Smooth muscle cell of the brain vasculature (primary cell): ENCODE measurements at regions not wholly inside any gene's neighbourhood (a gene's known extent, or its start where the extent isn't known, plus 50 kb on each side); places are given as distances from the start of the nearest gene placed in this dataset.

Experiments
- DNase-seq: peaks from one replicate; pipeline ENCODE4 v3.0.0-alpha.2; 2012; ENCODE audit warnings: low read depth, low spot score

DNA sequence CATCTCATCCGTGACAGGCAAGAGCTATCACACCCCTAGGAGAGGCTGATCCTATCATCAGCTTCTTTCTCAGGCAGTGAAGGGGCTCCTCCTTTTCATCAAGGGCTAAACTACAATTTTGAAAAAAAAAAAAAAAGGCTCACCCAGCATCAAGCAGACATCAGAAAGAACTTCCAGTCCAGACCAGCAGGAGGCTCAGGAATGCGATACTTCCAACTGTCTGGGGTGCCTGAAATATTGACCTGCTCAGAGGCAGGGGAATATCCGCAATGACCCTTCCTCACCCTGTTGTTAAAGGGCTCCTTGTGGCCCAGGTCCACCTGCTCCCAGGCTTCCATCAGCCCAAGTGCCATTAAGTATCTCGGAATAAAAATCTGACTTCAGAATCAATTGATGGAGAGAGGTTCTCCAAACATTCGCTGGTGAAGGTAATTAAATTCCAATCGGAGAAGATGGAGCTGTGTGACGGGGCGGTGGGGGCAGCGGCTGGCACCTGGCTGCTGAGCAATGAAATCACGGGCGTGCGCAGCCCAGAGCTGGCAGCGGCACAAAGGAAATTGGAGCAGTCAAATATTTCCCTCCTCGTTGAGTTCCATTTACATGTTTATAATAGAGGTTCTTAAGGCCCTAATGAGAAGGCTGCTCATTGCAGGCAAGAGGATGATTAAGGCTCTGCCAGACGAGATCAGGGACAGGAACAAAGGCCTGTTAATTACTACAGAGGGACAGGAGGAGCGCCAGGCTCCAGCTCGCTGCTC, 69.0 kb upstream of the THY1 start:
- no peak for DNase-seq

DNA sequence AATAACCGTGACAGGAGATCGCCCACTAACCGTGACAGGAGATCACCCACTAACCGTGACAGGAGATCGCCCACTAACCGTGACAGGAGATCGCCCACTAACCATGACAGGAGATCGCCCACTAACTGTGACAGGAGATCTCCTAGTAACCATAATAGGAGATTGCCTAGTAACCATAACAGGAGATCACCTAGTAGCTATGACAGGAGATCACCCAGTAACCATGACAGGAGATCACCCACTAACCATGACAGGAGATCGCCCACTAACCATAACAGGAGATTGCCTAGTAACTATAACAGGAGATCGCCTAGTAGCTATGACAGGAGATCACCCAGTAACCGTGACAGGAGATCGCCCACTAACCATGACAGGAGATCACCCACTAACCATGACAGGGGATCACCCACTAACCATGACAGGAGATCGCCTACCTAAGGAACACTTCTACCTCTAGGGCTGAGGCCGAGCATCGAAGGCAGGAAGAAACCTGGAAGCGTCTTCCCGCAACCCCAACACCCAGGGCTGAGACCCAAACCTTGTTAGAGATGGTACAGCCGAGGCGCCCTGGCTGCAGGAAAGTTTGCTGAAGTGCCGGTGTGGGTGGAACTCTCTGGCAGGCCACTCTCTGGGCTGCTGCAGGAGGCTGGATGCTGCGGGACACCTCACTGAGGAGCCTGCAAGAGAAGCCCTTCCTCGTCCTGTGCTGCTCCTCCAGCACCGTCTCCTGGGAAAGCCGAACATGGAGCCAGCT, 67.5 kb upstream of the THY1 start:
- DNase-seq = no peak

DNA sequence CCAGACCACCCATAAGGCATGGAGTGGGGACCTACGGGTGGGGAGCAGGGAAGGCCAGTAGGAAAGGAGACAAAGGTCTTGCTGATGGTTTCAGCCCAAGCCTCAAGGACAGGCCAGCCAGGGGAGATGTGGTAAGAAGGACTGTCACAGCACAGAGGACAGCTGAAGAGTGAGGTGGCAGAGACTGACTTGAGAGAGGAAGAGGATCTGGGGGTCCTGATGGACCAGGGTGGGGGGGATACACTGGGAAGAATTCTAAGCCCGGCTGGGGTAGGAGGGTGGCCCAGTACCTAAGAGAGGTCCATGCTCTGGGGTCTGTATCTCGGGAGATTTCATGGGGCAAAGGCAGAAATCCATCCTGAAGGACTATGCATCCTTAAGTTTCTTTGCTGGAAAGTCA, 66.1 kb upstream of the THY1 start:
- no peak for DNase-seq

DNA sequence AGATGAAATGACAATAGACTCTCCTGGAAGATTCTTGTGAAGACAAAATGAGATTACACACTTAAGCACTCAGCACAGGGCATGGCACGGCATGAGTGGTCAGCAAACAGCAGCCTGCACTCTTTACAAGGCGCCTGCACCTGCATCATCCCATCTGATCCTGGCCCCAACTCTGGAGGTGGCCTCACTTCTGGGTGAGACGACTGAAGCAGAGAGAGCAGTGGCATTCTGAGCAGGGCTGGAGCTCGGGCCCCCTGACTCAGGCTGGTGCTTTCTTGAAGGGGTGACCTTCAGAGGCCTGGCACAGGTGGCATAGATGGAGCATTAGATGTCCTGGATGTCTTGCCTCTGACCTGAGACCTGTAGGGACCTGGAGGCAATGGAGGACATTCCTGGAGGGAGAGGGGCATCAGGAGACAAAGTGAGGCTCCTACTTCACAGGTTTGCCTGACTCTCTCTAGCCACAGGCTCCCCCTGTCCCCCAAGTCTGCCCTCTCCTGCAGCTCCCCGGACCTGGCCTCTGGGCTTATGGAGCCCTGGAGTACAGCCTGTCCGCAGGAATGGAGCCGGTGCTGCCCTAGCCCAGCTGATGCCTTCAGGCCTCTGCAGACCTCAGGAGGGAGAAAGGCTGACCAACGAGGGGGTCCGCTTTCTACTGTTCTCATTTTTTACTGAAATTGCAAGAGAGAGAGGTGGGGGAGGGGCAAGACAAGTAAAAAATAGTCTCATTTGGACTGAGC, 65.5 kb upstream of the THY1 start:
- DNase-seq = no peak

DNA sequence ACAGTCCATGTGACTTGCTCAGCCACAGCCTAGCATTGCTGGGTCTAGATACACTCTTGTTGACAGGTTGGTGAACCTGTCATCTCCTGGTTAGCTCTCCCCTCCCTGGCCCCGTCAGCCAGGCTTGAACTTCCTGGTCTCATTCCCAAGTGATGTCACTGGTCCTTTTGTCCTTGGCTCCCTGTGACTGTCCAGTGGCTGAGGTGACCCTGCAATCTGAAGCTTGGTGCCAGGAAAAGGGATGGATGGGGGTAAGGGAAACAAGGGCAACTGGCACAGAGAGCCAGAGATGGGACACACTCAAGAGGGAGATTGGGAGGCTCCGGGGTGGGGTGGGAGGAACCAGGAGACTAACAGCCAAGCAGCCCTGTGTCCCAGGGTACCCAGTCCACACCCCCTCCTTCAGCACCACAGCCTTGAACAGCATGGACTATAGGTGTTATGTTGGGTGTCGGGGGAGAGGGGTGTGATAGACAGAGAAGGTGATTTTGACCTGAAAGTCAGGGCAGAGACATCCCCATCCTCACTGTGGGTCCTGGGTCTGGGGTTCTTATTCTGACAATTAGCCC, 63.8 kb upstream of the THY1 start:
- no peak for DNase-seq

DNA sequence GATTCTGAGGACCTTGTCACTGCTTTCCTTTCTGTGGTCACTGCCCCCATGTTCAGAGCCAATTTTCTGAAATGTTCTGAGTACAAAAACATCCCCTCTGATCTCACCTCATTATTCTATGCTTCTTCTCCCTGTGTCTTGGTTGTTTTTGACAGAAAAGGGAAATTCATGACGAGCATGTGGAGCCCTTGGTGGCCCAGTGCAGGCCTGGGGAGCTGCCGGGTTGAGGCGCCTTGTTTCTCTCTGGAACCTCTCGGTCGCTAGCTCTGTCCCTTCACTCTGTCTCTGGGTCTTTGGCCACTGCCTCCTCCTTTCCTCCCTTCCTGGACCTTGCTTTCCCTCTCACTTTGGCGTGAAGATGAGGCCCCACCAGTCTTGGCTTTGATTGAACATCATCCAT, 63.0 kb upstream of the THY1 start:
- no peak for DNase-seq

DNA sequence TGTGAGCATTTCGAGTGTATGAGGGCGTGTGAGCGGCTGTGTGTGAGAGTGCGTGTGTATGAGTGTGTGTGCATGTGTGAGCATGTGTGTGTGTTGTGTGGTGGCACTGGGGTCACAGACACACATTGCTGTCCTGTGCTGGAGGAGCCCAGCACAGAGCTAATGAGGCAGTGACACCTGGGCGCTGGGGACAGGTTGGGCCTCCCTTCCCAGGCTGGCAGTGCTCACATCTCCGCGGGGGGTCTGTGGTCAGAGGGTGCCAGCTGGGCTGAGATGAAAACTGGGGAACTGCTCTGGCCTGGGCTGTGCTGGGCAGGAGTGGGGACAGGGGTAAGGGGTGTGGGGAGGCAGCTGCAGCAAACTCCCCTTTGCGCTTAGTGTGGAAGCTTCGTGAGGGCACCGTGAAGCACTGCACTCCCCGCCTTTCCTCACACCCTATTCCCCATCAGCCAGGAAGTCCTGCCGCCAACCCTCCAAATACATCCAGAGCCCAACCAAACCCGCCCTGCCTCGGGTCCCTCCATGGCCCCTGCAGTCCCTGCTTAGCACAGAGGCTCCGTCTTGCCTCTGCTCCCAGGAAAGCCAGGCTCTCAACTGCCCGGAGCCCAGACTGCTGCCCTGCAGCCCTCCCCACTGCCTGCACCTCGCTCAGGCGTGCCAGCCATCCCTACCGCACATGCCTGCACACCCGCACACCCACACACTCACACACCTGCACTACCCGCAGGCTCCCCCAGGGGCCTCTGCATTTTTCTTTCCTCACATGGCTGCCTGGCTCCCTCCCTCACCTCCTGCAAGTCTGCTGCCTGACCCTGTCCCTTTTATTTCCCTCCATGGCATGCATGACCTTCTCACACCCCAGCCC, 62.0 kb upstream of the THY1 start:
- DNase-seq = no peak

DNA sequence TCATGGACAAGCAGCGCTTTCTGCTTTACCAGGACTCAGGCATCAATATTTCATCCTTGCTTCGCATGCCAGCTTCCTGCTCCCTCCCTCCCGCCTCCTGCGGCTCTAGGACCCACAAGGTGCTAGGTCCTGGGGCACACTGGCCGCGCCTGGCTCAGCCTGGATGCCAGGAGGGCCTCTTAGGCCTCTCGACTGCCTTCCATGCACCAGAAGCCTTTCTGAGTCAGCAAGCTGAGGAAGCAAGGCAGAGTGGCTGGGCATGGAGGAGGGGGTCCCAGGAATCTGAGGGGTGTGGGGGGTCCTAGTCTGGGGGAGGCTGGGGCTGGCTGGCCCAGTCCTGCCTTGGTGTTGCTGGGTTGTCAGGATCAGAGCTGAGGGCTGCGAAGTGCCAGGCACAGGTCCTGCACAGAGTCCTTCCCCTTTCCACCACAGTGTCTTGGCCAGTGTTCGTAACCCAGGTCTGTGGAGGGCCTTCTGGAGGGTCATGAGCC, 61.0 kb upstream of the THY1 start:
- DNase-seq = no peak

DNA sequence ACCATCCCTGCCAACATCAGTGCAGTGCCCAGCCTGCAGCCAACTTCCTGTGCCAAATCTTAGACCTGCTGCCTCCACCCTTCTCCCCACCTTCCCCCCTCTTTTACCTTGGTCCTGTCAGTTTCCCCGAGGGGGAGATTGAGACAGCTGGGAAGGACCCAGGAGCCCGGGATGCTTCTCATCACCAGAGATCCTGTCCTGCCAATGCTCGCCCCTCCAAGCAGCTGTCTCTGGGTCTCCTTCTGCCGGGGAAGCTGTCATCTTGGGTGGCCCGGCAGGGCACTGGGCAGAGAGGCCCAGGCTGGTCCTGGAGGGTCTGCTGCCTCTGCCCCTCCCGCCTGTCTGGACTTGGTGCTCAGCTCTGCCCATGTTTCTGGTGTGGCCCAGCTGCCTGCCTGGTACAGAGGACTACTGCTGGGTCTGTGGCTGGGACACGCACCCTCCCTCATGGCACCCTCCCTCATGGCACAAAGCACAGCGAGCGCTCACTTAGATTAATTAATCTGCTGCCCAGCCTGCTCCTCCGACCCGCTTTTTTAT, 60.4 kb upstream of the THY1 start:
- DNase-seq = no peak

DNA sequence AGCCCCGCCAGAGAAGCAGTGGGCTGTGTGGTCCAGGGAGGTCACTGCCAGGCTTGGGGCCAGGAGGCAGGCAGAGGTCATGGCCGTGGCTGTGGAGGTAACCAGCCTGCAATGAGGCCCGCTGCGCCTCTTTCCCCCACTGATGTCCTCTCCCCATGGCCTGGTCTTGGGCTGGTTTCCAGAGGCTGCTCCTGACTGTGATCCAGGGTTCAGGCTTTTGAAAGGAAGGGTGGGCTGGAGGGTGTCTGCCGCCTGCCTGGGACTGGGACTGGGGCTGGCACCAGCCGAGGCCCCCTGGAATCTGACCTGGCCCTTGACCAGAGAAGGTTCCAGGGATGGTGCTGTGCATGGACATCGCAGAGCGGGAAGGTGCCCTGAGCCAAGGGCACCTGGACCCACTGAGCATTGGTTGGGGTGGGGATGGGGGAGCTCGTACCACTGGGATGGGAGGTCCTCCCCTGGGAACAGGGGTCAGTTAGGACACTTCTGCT, 59.6 kb upstream of the THY1 start:
- no peak for DNase-seq

DNA sequence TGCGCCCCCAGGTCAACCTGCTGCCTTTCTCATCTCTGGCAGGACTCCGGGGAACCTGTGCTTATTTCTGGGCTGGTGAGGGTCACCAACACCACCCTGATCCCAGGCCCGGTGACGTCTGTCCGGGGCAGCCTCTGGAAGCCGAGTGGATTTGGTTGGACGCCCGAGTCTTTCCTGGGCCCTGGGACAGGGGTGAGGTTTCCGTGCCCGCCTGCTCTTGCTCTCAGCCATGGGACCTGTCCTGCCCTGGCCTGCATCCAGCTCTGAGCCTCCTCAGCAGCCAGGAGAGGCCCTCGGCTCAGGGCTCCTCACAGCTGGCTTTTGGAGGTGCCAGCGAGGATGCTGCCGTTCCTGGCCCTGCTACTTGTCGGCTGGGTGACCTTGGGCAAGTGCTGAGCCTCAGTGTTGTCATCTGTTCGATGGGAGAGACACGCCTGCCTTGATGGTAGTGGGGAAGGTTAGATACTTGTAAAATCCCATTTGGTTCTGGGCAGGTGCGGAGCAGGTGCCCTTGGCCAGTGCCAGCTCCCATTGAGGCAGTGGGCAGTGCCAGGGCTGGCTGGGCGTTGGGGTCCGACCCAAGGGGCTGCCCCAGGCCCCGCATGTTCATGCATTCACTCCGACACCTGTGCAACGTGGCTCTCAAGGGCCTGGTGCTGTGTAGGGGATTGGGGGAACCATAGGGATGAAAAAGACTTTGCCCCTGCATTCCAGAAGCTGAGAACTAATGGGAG, 58.9 kb upstream of the THY1 start:
- DNase-seq = no peak

DNA sequence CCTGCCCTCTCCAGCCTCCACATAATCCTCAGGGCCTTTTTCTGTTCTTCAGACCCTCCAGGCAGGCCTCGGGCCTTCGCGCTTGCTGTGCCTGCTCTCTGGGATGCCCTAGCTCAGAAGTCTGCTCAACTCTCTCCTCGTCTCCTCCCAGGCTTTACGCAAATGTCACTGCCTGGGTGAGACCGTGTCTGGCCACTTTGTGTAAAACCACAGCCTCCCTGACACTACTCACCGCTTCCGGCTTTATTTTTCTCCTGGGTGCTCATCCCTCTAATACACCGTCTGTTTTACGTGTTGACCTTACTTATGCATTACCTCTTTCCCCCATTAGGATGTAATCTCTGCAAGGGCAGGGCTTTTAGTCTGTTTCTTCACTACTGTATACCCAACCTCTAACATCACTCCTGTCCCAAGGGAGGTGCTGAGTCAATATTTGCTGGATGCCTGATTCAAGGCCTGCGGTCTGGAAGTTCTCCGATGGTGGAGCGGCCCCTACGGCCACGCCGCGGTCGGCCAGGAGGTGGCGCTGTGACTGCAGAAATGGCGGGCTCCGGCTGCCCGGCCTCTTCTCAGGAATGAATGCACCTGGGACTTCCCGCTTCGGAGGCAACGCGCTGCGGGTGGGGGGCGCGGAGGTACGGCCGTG, 58.2 kb upstream of the THY1 start:
- peak; percentile 79 for DNase-seq

DNA sequence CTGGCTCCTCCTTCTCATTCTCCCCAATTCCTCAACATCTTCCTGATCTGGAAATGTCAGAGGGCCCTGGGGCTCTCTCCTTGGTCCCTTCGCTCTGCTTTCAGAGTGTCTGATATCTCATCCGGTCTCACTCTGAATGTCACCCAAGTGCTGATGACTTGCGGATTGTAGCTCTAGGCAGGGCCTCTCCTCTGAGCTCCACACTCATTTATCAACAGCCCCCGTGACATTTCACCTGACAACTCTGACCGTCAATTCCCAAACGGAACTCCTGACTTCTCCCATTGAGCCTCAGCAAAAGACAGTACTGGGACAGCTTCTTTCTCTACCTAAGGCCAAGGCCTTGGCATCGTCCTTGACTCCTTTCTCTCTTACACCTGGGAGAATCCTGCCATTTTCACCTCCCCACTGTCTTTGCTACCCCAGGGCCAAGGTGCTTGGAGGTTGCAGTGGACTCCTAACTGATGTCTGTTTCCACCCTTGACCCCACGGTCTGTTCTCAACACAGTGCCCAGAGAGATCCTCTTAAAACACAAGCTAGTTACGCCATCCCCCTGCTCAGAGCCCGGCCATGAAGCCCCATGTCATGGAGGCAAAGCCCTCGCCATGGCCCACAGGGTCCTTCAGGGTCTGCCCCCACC, 57.5 kb upstream of the THY1 start:
- no peak for DNase-seq

DNA sequence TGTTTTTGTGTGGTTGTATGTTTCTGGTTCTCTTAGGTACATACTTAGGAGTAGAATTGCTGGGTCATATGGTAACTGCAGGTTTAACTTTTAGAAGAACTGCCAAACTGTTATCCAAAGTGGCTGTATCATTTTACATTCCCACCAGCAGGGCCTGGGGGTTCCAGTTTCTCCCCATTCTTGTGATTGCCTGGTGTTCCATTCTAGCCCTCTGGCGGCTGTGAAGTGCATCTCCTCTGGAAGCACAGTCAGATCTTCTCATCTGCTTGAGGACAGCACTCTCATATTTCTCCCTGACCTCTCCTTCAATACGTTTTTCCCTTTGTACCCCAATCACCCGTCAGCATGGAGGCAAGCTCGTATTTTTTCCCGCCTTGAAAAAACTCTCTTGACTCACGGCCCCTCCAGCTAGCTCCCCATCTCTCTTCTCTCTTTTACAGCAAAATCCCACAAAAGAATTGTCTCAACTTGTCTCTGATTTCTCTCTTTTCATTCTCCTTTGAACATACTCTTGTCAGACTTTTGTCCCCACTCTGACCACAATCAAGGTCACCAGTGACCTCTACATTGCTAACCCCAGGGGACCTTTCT, 56.8 kb upstream of the THY1 start:
- DNase-seq = no peak

DNA sequence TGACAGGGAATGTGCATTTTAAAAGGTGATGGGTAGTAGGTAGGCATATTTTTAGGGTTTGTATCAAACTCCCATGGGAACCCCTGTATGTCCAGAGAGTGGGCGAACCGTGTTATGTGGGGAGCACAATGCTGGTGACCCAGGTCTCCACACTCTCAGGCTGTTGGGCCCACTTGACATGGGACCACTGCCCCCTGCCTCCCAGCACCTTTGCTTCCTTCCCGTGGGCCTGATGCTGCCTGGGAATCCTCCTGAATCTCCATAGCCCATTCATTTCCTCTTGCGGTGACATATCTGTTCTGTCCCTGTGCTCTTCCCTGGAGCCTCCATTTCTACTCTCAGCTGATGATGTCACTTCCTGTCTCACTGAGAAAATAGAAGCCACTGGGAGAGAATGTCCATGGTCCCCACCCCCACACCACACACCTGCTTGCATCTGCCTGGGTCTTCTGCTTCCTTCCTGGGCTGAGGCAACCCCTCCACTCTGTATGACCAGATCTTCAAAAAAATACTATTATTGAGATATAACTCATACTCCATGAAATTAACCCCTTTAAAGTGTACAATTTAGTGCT, 55.8 kb upstream of the THY1 start:
- DNase-seq = no peak

DNA sequence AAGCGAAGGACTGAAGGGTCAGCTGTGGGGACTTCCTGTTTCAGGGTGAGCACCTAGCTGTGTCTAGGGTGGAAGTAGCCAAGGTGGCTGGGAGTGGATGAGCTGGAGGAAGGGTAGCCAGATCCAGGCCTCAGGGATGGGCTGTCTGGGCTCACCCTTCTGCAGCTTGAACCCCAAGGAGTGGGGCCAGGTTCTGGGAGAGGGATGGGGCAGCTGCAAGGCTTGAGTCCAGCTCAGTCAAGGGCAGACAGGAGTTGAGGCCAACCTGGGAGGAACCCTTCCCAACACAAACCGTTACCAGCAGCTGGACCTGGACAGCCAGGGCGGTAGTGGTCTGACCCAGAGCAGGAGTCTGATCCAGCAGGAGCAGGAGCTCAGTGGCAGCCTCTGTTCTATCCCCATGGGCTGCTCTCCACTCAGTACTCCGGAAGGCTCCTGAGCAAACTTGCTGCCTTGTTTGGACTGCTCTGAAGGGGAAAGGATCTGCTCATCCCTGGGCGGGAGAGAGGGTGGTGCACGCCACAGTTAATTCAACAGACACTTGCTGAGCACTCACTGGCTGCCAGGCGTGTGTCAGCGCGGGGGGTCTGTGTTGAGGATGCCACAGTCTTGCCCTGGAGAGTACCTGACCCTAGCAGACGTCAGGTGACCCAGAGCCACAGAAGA, 53.8 kb upstream of the THY1 start:
- DNase-seq = no peak

DNA sequence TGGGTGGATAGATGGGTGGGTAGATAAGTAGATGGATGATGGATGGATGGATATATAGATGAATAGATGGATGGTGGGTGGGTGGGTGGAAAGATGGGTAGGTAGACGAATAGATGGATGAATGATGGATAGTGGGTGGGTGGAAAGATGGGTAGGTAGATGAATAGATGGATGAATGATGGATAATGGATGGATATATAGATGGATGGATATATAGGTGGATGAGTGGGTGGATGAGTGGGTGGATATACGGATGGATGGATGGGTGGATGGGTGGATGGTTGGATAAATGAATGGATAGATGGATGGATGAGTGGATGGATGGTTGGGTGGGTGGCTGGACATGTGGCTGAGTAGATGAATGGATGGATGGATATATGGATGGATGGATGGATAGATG, 53.1 kb upstream of the THY1 start:
- no peak for DNase-seq
